CD4-positive, CD25-positive, alpha-beta regulatory T cell (primary cell): ENCODE measurements at regions not wholly inside any gene's neighbourhood (a gene's known extent, or its start where the extent isn't known, plus 50 kb on each side); places are given as distances from the start of the nearest gene placed in this dataset.

Experiments used
- ATAC-seq, 2 donors: fragments of 150-1000 bp; cut with Tn5 transposase; one replicate each; pipeline ENCODE4 v1.10.0; 2021; ENCODE audit warnings: low read depth in 2 of 2, moderate number of reproducible peaks in 2 of 2, moderate library complexity in 1 of 2
- DNase-seq, 3 donors: peaks; one replicate each; pipeline versions ENCODE4 v3.0.0 to v3.0.0-alpha.2; 2012 to 2022; ENCODE audit warnings: mixed read lengths in 1 of 3
- H3K27ac ChIP-seq: one replicate; pipeline ENCODE4 v1.7.0; 2013; ENCODE audit warnings: mild to moderate bottlenecking, low read length; ENCODE audit not compliant: insufficient read depth, poor library complexity, severe bottlenecking
- H3K27me3 ChIP-seq: one replicate; pipeline ENCODE4 v1.7.0; 2013; ENCODE audit warnings: low read length; ENCODE audit not compliant: control insufficient read depth, insufficient read depth
- H3K36me3 ChIP-seq: one replicate; pipeline ENCODE4 v1.7.0; 2013; ENCODE audit warnings: mild to moderate bottlenecking, low read length, moderate library complexity; ENCODE audit not compliant: control insufficient read depth, insufficient read depth
- H3K4me1 ChIP-seq: 2 replicates; pipeline ENCODE4 v1.7.0; 2013; ENCODE audit warnings: mild to moderate bottlenecking, low read length; ENCODE audit not compliant: insufficient read depth, control insufficient read depth, poor library complexity, severe bottlenecking
- H3K4me3 ChIP-seq: one replicate; pipeline ENCODE4 v1.7.0; 2013; ENCODE audit warnings: low read depth, mild to moderate bottlenecking, low read length, moderate library complexity
- H3K9me3 ChIP-seq, 2 experiments: 1 replicate in 1 of 2; 2 replicates in 1 of 2; pipeline ENCODE4 v1.7.0; 2013; ENCODE audit warnings: low read length in 2 of 2, mild to moderate bottlenecking in 1 of 2, moderate library complexity in 1 of 2; ENCODE audit not compliant: control insufficient read depth in 2 of 2
- H3K27ac Mint-ChIP-seq, 3 donors: one replicate each; pipeline ENCODE4 v1.8.0; 2020 to 2022; ENCODE audit warnings: mild to moderate bottlenecking in 3 of 3, mixed read lengths in 3 of 3, moderate library complexity in 2 of 3
- H3K27me3 Mint-ChIP-seq: one replicate; pipeline ENCODE4 v1.8.0; 2022; ENCODE audit warnings: mild to moderate bottlenecking, mixed read lengths
- H3K36me3 Mint-ChIP-seq: one replicate; pipeline ENCODE4 v1.8.0; 2020; ENCODE audit warnings: mixed read lengths
- H3K4me1 Mint-ChIP-seq, 4 donors: one replicate each; pipeline ENCODE4 v1.8.0; 2020 to 2022; ENCODE audit warnings: mixed read lengths in 4 of 4, mild to moderate bottlenecking in 1 of 4
- H3K4me3 Mint-ChIP-seq, 4 donors: one replicate each; pipeline ENCODE4 v1.8.0; 2020 to 2022; ENCODE audit warnings: mild to moderate bottlenecking in 4 of 4, mixed read lengths in 4 of 4, moderate library complexity in 3 of 4
- H3K9me3 Mint-ChIP-seq, 7 donors: one replicate each; pipeline ENCODE4 v1.8.0; 2020 to 2022; ENCODE audit warnings: mixed read lengths in 7 of 7, mild to moderate bottlenecking in 3 of 7, moderate library complexity in 2 of 7

DNA sequence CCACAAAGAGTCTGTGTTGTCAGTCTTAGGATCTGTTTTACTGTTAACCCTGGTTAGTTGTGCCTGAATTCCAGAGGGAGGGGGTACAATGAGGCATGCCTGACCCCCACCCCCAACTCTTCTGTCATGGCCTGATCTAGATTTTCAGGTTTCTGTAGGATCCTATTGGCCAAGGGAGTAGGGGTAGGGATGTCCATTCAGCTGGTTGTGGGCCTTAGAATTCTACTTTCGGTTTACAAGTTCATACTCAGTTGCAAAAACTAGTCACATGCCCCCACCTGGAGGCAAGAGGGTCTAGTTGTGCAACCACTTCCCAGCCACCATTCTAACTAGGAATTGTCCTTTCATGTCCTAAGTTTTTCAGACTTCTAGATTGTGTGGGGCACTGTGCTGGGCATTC is 94.3 kb upstream of the MBNL2 start:
- ATAC-seq, result no peak

DNA sequence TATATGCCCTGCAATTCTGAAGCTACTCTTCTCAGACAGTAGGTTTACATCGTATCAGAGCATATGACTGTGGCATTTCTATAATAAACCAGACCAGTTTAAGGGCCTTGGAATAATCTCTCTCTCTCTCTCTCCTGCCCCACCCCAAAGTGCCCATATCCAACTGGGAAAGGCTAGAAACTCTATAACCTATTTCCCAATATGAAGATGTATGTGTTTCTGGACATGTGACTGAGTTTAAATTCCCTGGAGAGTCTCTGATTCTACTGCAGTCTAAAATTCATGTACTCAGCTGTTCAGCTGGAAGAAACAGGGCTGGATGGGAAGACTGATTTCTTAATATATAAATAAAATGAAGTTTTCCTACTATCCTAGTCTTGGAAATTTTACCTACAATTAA is 91.9 kb upstream of the MBNL2 start:
- no peaks in the 10 kb centered on the region for H3K27me3 ChIP-seq
- Mint-ChIP-seq H3K4me1 (peaks cover 4 to 16% (median 7%) of the 10 kb centered on the region in 4 donors), H3K36me3 (no peaks in the 10 kb centered on the region), H3K4me3 (no peak overlapping the region), H3K27me3 (no peaks in the 10 kb centered on the region), H3K9me3 (peaks cover 0 to 1% (median 0%) of the 10 kb centered on the region in 7 donors), H3K27ac (no peak overlapping the region)
- no peaks in the 10 kb centered on the region for H3K4me1 ChIP-seq
- H3K36me3 ChIP-seq, result no peaks in the 10 kb centered on the region
- H3K27ac ChIP-seq, result no peak overlapping the region
- H3K9me3 ChIP-seq, result no peaks in the 10 kb centered on the region
- ATAC-seq, result no peak
- H3K4me3 ChIP-seq, result no peak overlapping the region
- DNase-seq, result no peak

More for the DNA sequence above, 94.3 kb upstream of the MBNL2 start:
- Mint-ChIP-seq H3K36me3 (no peaks in the 10 kb centered on the region), H3K9me3 (peaks cover 0 to 1% (median 0%) of the 10 kb centered on the region in 7 donors), H3K4me1 (peaks cover 4 to 16% (median 7%) of the 10 kb centered on the region in 4 donors), H3K4me3 (no peak overlapping the region), H3K27me3 (peaks cover 6% of the 10 kb centered on the region), H3K27ac (no peak overlapping the region)
- no peaks in the 10 kb centered on the region for H3K4me1 ChIP-seq
- H3K4me3 ChIP-seq, result no peak overlapping the region
- no peaks in the 10 kb centered on the region for H3K27me3 ChIP-seq
- H3K9me3 ChIP-seq, result no peaks in the 10 kb centered on the region
- DNase-seq, result no peak
- H3K36me3 ChIP-seq, result no peaks in the 10 kb centered on the region
- H3K27ac ChIP-seq, result no peak overlapping the region

DNA sequence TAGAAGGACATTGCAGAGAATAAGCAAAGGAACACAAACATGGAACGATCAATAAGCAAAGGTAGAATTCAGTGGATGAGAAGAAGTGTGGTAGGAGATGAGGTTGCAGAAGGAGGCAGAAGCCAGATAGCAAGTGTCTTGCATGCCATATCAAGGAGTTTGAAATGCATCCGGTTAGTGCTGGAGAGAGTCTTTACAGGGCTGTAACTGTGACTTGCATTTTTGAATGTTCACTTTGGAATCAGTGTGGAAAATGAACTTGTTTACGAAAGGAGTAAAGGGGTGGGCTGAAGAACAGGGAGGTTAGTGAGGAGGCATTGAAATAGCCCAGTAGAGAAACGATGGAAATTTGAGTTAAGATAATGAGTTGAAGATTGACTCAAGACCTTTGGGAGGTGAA is 90.7 kb upstream of the MBNL2 start:
- no peak overlapping the region for H3K4me3 ChIP-seq
- no peaks in the 10 kb centered on the region for H3K36me3 ChIP-seq
- ATAC-seq (no peak), DNase-seq (no peak)
- Mint-ChIP-seq H3K27ac (no peak overlapping the region), H3K4me3 (no peak overlapping the region), H3K9me3 (peaks cover 0 to 1% (median 0%) of the 10 kb centered on the region in 7 donors), H3K4me1 (peaks cover 0 to 5% (median under 1%) of the 10 kb centered on the region in 4 donors), H3K27me3 (peaks cover under 1% of the 10 kb centered on the region), H3K36me3 (no peaks in the 10 kb centered on the region)
- H3K4me1 ChIP-seq, result no peaks in the 10 kb centered on the region
- H3K9me3 ChIP-seq, result no peaks in the 10 kb centered on the region
- no peaks in the 10 kb centered on the region for H3K27me3 ChIP-seq
- no peak overlapping the region for H3K27ac ChIP-seq

DNA sequence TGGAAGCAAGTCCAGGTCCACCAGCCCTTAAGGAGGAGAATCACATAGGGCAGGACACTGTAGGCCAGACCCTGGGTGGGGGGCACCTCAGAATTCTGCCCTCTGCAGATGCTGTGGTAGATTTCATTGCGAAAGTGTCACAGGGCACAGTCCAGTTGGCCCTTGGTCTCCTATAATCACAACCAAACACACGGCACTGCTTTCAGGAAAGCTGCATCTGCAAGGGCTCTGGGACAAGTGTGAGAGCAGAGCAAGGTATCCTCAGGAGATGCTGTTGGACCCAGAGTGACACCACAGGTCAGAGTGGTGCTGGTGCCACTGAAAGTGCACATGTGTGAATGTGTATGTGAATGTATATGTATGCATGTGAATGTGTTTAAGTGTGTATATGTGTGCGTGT is 88.6 kb upstream of the MBNL2 start:
- ATAC-seq, result no peak
- Mint-ChIP-seq H3K27me3 (peaks cover 4% of the 10 kb centered on the region), H3K4me3 (no peak overlapping the region), H3K9me3 (peaks cover 0 to 4% (median 0%) of the 10 kb centered on the region in 7 donors), H3K4me1 (no peaks in the 10 kb centered on the region), H3K27ac (no peak overlapping the region), H3K36me3 (no peaks in the 10 kb centered on the region)
- no peak overlapping the region for H3K4me3 ChIP-seq
- no peaks in the 10 kb centered on the region for H3K9me3 ChIP-seq
- no peaks in the 10 kb centered on the region for H3K27me3 ChIP-seq
- DNase-seq, result no peak
- no peaks in the 10 kb centered on the region for H3K36me3 ChIP-seq
- H3K4me1 ChIP-seq, result no peaks in the 10 kb centered on the region
- no peak overlapping the region for H3K27ac ChIP-seq

DNA sequence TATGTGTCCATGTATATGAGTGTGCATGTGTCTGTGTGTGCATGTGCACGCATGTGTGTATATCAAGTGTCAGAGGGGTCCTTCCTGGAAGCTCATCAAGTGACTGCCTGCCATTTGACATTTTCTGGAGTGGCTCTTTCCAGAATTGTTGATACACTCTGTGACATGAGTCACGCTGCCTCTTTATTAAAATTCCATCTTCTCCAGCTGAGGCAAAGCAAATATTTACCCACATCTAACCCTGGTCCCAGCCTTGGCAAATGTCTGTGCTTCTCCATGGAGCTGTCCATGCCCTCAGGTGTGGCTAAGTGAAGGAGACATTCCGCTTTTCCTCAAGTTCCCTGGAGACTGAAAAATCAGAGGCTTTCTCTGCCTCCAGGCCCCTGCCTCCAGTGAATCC is 88.2 kb upstream of the MBNL2 start:
- no peak overlapping the region for H3K4me3 ChIP-seq
- peaks cover 0 to 4% (median 0%) of the 10 kb centered on the region in 7 donors for H3K9me3 Mint-ChIP-seq
- no peaks in the 10 kb centered on the region for H3K36me3 Mint-ChIP-seq
- no peak overlapping the region for H3K4me3 Mint-ChIP-seq
- DNase-seq (no peak), ATAC-seq (no peak)
- H3K27me3 Mint-ChIP-seq, result peaks cover 4% of the 10 kb centered on the region
- no peak overlapping the region for H3K27ac ChIP-seq
- H3K4me1 Mint-ChIP-seq, result no peaks in the 10 kb centered on the region
- no peaks in the 10 kb centered on the region for H3K4me1 ChIP-seq
- H3K36me3 ChIP-seq, result no peaks in the 10 kb centered on the region
- no peak overlapping the region for H3K27ac Mint-ChIP-seq
- H3K27me3 ChIP-seq, result no peaks in the 10 kb centered on the region
- no peaks in the 10 kb centered on the region for H3K9me3 ChIP-seq

DNA sequence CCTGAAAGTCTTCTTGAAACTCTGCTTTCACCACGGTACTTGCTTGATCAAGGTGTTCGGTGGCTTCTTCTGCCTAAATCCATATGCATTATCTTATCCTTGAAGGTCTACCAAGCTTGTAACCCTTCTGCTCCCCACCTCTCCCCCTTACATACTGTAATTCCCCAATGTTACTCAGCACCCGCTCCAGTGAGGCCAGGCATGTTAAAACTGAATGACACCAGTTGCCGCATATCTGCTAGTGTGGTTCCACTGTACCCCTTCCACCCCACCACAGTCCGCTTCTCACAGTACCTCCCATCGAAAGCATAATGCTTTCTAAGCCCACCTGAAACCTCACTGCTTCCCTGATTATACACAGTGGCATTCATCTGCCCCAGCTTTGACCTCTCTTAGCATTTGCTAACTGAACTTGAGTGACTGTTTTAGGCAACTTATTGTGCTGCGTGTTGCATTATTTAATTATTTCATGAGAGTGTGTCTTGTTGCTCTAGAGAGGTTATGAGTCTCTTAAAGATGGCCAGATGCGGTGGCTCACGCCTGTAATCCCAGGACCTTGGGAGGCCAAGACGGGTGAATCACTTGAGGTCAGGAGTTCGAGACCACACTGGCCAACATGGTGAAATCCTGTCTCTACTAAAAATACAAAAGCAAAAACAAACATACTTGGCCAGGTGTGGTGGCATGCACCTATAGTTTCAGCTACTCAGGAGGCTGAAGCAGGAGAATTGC is 87.6 kb upstream of the MBNL2 start:
- Histone ChIP-seq H3K27me3 (no peaks in the 10 kb centered on the region), H3K27ac (no peak overlapping the region), H3K36me3 (no peaks in the 10 kb centered on the region), H3K4me3 (no peak overlapping the region), H3K9me3 (no peaks in the 10 kb centered on the region), H3K4me1 (no peaks in the 10 kb centered on the region)
- peaks cover 4% of the 10 kb centered on the region for H3K27me3 Mint-ChIP-seq
- no peak overlapping the region for H3K27ac Mint-ChIP-seq
- peaks cover 0 to 2% (median 0%) of the 10 kb centered on the region in 7 donors for H3K9me3 Mint-ChIP-seq
- H3K36me3 Mint-ChIP-seq, result no peaks in the 10 kb centered on the region
- H3K4me1 Mint-ChIP-seq, result no peaks in the 10 kb centered on the region
- DNase-seq (no peak), ATAC-seq (no peak)
- no peak overlapping the region for H3K4me3 Mint-ChIP-seq

DNA sequence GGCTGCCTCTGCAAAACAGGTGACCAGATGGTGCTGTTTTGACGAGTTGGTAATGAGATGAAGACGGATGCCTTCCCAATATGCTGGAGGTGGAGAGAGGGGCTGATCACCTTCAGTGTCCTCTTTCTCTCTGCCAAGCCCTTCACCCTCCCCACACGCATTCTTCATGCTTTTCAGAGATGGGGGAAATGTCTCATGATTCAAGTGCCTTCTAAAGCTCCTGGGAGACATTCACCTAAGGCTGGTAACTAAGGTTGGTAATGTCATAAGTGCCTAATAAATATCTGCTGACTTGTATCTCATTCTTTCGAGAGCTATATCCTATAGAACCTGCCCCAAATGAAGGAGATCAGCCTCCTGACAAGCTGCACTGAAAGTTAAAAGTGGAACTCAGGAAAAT is 86.2 kb upstream of the MBNL2 start:
- H3K9me3 Mint-ChIP-seq, result peaks cover 0 to 2% (median 0%) of the 10 kb centered on the region in 7 donors
- H3K36me3 ChIP-seq, result no peaks in the 10 kb centered on the region
- no peaks in the 10 kb centered on the region for H3K36me3 Mint-ChIP-seq
- DNase-seq, result no peak
- H3K27ac ChIP-seq, result no peak overlapping the region
- H3K4me1 ChIP-seq, result no peaks in the 10 kb centered on the region
- H3K27ac Mint-ChIP-seq, result no peak overlapping the region
- no peaks in the 10 kb centered on the region for H3K4me1 Mint-ChIP-seq
- H3K4me3 Mint-ChIP-seq, result no peak overlapping the region
- no peak for ATAC-seq
- no peak overlapping the region for H3K4me3 ChIP-seq
- H3K27me3 ChIP-seq, result no peaks in the 10 kb centered on the region
- peaks cover 10% of the 10 kb centered on the region for H3K27me3 Mint-ChIP-seq
- H3K9me3 ChIP-seq, result no peaks in the 10 kb centered on the region

DNA sequence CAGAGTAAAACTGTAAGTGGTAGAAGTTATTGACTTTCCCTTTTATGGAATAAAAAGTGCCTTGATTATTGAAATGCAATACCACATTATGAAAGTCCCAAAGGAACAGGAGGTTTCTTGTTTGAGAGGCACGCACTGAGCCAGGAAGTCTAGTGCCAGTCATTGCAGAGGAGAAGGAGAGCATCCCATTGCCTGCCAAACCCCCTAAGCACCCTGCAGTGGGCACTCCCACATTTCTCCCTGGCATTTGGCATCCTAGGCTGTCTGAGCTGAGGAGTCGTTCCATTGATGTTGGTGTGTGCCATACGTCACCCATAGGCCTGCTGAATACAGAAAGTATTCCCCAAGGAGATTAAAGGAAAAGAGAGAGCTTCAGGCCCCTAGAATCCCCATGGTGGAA is 85.7 kb upstream of the MBNL2 start:
- no peaks in the 10 kb centered on the region for H3K4me1 Mint-ChIP-seq
- no peak overlapping the region for H3K27ac Mint-ChIP-seq
- Histone ChIP-seq H3K4me3 (no peak overlapping the region), H3K27me3 (peaks cover 4% of the 10 kb centered on the region), H3K36me3 (no peaks in the 10 kb centered on the region), H3K9me3 (no peaks in the 10 kb centered on the region), H3K27ac (no peak overlapping the region), H3K4me1 (no peaks in the 10 kb centered on the region)
- H3K36me3 Mint-ChIP-seq, result no peaks in the 10 kb centered on the region
- DNase-seq (no peak), ATAC-seq (no peak)
- H3K9me3 Mint-ChIP-seq, result peaks cover 0 to 2% (median 0%) of the 10 kb centered on the region in 7 donors
- H3K27me3 Mint-ChIP-seq, result peaks cover 12% of the 10 kb centered on the region
- H3K4me3 Mint-ChIP-seq, result no peak overlapping the region
